Uterus (tissue), 3 donors: ENCODE measurements at regions not wholly inside any gene's neighbourhood (a gene's known extent, or its start where the extent isn't known, plus 50 kb on each side); places are given as distances from the start of the nearest gene placed in this dataset.

Experiments
- DNase-seq, 2 donors: peaks; one replicate each; pipeline ENCODE4 v3.0.0-alpha.2; 2019 to 2020
- H3K27ac ChIP-seq, 2 donors: fragments of 200-600 bp; sonication (generic); 1 replicate in 1 of 2; 2 replicates in 1 of 2; pipeline ENCODE4 v1.5.1; 2016 to 2018
- H3K27me3 ChIP-seq, 2 donors: fragments of 200-600 bp; sonication (generic); one replicate each; pipeline ENCODE4 v1.5.1; 2018 to 2019; ENCODE audit warnings: control low read depth in 1 of 2
- H3K36me3 ChIP-seq, 2 donors: fragments of 200-600 bp; sonication (generic); one replicate each; pipeline ENCODE4 v1.5.1; 2019; ENCODE audit warnings: control low read depth in 1 of 2
- H3K4me1 ChIP-seq, 2 donors: fragments of 200-600 bp; sonication (generic); one replicate each; pipeline ENCODE4 v1.5.1; 2018 to 2019; ENCODE audit warnings: control low read depth in 1 of 2
- H3K4me3 ChIP-seq, 2 donors: fragments of 200-600 bp; sonication (generic); 1 replicate in 1 of 2; 2 replicates in 1 of 2; pipeline ENCODE4 v1.5.1; 2018 to 2019; ENCODE audit warnings: mild to moderate bottlenecking in 1 of 2
- H3K9me3 ChIP-seq, 2 donors: fragments of 200-600 bp; sonication (generic); one replicate each; pipeline ENCODE4 v1.5.1; 2019; ENCODE audit warnings: control low read depth in 1 of 2
- CTCF ChIP-seq, 4 experiments: fragments of 200-600 bp in 2 of 4; fragments of 450-650 bp in 2 of 4; sonication (generic) in 2 of 4; IDR thresholded peaks; one replicate each; pipeline ENCODE4 v1.5.1; 2016 to 2019; ENCODE audit warnings: antibody characterized with exemption in 4 of 4, mild to moderate bottlenecking in 2 of 4, moderate library complexity in 1 of 4
- POLR2A ChIP-seq, 2 donors: fragments of 450-650 bp; IDR thresholded peaks; one replicate each; pipeline ENCODE4 v1.6.1; 2016; ENCODE audit warnings: antibody characterized with exemption in 2 of 2, mild to moderate bottlenecking in 1 of 2, moderate library complexity in 1 of 2
- intact Hi-C: fragments of 100-400 bp; cut with DNase I; formaldehyde crosslinking; loops from one replicate; pipeline ENCODE4 v1.15.1; 2023; ENCODE audit warnings: low total_unique reads
- donor health status: DM: yes; HTN: yes; CAD: no.

GRCh38 chr1:55640708-55641473, 425.7 kb upstream of the USP24 start:
- H3K4me3 ChIP-seq, result peak overlapping the region in 1 of 2 donors; percentile 23
- peak; percentile 45 to 60 for DNase-seq
- TF ChIP-seq CTCF (IDR thresholded peaks at IDR 0.05), result no peak
- TF ChIP-seq POLR2A (IDR thresholded peaks at IDR 0.05), result no peak
- no peaks in the 10 kb centered on the region for H3K9me3 ChIP-seq
- peak overlapping the region; percentile 12 to 48 for H3K27ac ChIP-seq
- H3K27me3 ChIP-seq, result no peaks in the 10 kb centered on the region
- H3K36me3 ChIP-seq, result no peaks in the 10 kb centered on the region
- intact Hi-C loops, result no loop called here
- no peaks in the 10 kb centered on the region for H3K4me1 ChIP-seq

- Histone ChIP-seq H3K27ac (no peak overlapping the region), H3K27me3 (no peaks in the 10 kb centered on the region), H3K4me3 (no peak overlapping the region), H3K9me3 (no peaks in the 10 kb centered on the region), H3K36me3 (no peaks in the 10 kb centered on the region), H3K4me1 (no peaks in the 10 kb centered on the region)
- no peak for DNase-seq
- intact Hi-C loops, result no loop called here
- TF ChIP-seq POLR2A (IDR thresholded peaks at IDR 0.05) (no peak), CTCF (IDR thresholded peaks at IDR 0.05) (no peak)
Measured at GRCh38 chr1:55639526-55639925, 424.4 kb upstream of the USP24 start.

- Histone ChIP-seq H3K27me3 (no peaks in the 10 kb centered on the region), H3K36me3 (no peaks in the 10 kb centered on the region), H3K27ac (no peak overlapping the region), H3K4me3 (no peak overlapping the region), H3K4me1 (no peaks in the 10 kb centered on the region), H3K9me3 (no peaks in the 10 kb centered on the region)
- intact Hi-C loops, result no loop called here
- DNase-seq, result no peak
- TF ChIP-seq CTCF (IDR thresholded peaks at IDR 0.05), result no peak
- TF ChIP-seq POLR2A (IDR thresholded peaks at IDR 0.05), result no peak
Measured at GRCh38 chr1:55639051-55639450, 423.9 kb upstream of the USP24 start.

GRCh38 chr1:55636696-55637095, 421.5 kb upstream of the USP24 start:
- Histone ChIP-seq H3K27ac (no peak overlapping the region), H3K36me3 (no peaks in the 10 kb centered on the region), H3K4me1 (no peaks in the 10 kb centered on the region), H3K27me3 (no peaks in the 10 kb centered on the region), H3K9me3 (no peaks in the 10 kb centered on the region), H3K4me3 (no peak overlapping the region)
- no peak for TF ChIP-seq POLR2A (IDR thresholded peaks at IDR 0.05)
- TF ChIP-seq CTCF (IDR thresholded peaks at IDR 0.05), result no peak
- no peak for DNase-seq
- intact Hi-C loops, result no loop called here

- Histone ChIP-seq H3K27ac (no peak overlapping the region), H3K4me3 (no peak overlapping the region), H3K36me3 (no peaks in the 10 kb centered on the region), H3K4me1 (no peaks in the 10 kb centered on the region), H3K9me3 (no peaks in the 10 kb centered on the region), H3K27me3 (no peaks in the 10 kb centered on the region)
- intact Hi-C loops, result no loop called here
- no peak for TF ChIP-seq POLR2A (IDR thresholded peaks at IDR 0.05)
- TF ChIP-seq CTCF (IDR thresholded peaks at IDR 0.05), result no peak
- DNase-seq, result no peak
Measured at GRCh38 chr1:55635856-55636255, 420.7 kb upstream of the USP24 start.
